Glutamatergic neuron (in vitro differentiated cells): ENCODE measurements at regions not wholly inside any gene's neighbourhood (a gene's known extent, or its start where the extent isn't known, plus 50 kb on each side); places are given as distances from the start of the nearest gene placed in this dataset.
"Not testable (repeated sequence)": the region's sequence is repeated elsewhere in the genome, so short reads cannot be mapped to it uniquely, and the experiment has no call there.

Experiments
- DNase-seq: peaks from one replicate; pipeline ENCODE4 v3.0.0; 2022
- H3K27ac Mint-ChIP-seq: one replicate; pipeline ENCODE4 v1.8.0; 2020; ENCODE audit warnings: mild to moderate bottlenecking, mixed read lengths, inconsistent platforms; ENCODE audit not compliant: unreplicated experiment
- H3K27me3 Mint-ChIP-seq: one replicate; pipeline ENCODE4 v1.8.0; 2020; ENCODE audit warnings: mild to moderate bottlenecking, moderate library complexity, mixed read lengths, inconsistent platforms; ENCODE audit not compliant: unreplicated experiment
- H3K36me3 Mint-ChIP-seq: one replicate; pipeline ENCODE4 v1.8.0; 2020; ENCODE audit warnings: mild to moderate bottlenecking, mixed read lengths, inconsistent platforms; ENCODE audit not compliant: unreplicated experiment
- H3K4me1 Mint-ChIP-seq: one replicate; pipeline ENCODE4 v1.8.0; 2020; ENCODE audit warnings: mild to moderate bottlenecking, low read depth, mixed read lengths, inconsistent platforms; ENCODE audit not compliant: unreplicated experiment
- H3K4me3 Mint-ChIP-seq: one replicate; pipeline ENCODE4 v1.8.0; 2020; ENCODE audit warnings: mild to moderate bottlenecking, mixed read lengths, inconsistent platforms; ENCODE audit not compliant: unreplicated experiment
- H3K9me3 Mint-ChIP-seq: one replicate; pipeline ENCODE4 v1.8.0; 2020; ENCODE audit warnings: mild to moderate bottlenecking, moderate library complexity, mixed read lengths, inconsistent platforms; ENCODE audit not compliant: unreplicated experiment
- TF ChIP-seq, protein P1 (sequence below): fragments of 200-600 bp; sonication (generic); IDR thresholded peaks from one replicate; pipeline ENCODE4 v1.5.0; 2021; ENCODE audit not compliant: partially characterized antibody, unreplicated experiment

- DNase-seq = no peak
- H3K27me3 Mint-ChIP-seq = no peaks in the 10 kb centered on the region
- H3K36me3 Mint-ChIP-seq = peaks cover 4% of the 10 kb centered on the region
- no peaks in the 10 kb centered on the region for H3K4me1 Mint-ChIP-seq
- H3K4me3 Mint-ChIP-seq = no peak overlapping the region
- H3K27ac Mint-ChIP-seq = no peak overlapping the region
- H3K9me3 Mint-ChIP-seq = no peaks in the 10 kb centered on the region
- TF ChIP-seq, protein P1, sequence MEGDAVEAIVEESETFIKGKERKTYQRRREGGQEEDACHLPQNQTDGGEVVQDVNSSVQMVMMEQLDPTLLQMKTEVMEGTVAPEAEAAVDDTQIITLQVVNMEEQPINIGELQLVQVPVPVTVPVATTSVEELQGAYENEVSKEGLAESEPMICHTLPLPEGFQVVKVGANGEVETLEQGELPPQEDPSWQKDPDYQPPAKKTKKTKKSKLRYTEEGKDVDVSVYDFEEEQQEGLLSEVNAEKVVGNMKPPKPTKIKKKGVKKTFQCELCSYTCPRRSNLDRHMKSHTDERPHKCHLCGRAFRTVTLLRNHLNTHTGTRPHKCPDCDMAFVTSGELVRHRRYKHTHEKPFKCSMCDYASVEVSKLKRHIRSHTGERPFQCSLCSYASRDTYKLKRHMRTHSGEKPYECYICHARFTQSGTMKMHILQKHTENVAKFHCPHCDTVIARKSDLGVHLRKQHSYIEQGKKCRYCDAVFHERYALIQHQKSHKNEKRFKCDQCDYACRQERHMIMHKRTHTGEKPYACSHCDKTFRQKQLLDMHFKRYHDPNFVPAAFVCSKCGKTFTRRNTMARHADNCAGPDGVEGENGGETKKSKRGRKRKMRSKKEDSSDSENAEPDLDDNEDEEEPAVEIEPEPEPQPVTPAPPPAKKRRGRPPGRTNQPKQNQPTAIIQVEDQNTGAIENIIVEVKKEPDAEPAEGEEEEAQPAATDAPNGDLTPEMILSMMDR = no peak
Measured at GRCh38 chr3:177657243-177657642, 460.0 kb upstream of the TBL1XR1 start.

DNA sequence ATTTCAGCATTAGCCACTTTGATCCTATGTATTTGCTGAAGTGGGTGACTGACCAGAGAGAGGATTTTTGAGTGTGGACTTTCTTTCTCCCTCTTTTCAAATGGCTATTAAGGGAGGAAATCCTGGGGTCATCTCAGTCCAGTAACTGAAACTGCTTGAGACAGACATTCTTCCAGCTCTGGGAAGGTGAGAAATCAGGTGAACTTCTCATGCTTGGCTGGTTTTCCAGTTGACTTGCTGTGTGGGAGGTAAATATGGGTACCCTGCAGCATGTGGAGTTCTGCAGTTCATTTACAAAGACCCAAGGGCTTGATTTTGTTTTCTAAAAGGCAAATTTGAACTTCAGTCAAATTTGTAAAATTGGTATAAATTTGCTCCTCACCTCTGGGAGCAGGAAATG, 461.1 kb upstream of the TBL1XR1 start:
- DNase-seq = no peak
- TF ChIP-seq, protein P1 = no peak

DNA sequence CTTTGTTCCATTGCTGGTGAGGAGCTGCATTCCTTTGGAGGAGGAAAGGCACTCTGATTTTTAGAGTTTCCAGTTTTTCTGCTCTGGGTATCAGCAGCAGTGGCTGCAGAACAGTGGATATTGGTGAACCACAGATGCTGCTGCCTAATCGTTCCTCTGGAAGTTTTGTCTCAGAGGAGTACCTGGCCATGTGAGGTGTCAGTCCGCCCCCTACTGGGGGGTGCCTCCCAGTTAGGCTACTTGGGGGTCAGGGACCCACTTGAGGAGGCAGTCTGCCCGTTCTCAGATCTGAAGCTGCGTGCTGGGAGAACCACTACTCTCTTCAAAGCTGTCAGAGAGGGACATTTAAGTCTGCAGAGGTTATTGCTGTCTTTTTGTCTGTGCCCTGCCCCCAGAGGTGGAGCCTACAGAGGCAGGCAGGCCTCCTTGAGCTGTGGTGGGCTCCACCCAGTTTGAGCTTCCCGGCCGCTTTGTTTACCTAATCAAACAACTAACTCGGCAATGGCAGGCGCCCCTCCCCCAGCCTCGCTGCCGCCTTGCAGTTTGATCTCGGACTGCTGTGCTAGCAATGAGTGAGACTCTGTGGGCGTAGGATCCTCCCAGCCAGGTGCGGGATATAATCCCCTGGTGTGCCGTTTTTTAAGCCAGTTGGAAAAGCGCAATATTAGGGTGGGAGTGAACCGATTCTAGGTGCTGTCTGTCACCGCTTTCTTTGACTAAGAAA, 467.3 kb upstream of the TBL1XR1 start:
- DNase-seq, H3K9me3 Mint-ChIP-seq, H3K4me3 Mint-ChIP-seq, H3K27ac Mint-ChIP-seq, H3K36me3 Mint-ChIP-seq, H3K27me3 Mint-ChIP-seq, H3K4me1 Mint-ChIP-seq: not testable (repeated sequence)

More for the DNA sequence above, 461.1 kb upstream of the TBL1XR1 start:
- Mint-ChIP-seq H3K27ac (no peak overlapping the region), H3K4me1 (no peaks in the 10 kb centered on the region), H3K4me3 (no peak overlapping the region), H3K27me3 (no peaks in the 10 kb centered on the region), H3K9me3 (no peaks in the 10 kb centered on the region), H3K36me3 (peaks cover 4% of the 10 kb centered on the region)

DNA sequence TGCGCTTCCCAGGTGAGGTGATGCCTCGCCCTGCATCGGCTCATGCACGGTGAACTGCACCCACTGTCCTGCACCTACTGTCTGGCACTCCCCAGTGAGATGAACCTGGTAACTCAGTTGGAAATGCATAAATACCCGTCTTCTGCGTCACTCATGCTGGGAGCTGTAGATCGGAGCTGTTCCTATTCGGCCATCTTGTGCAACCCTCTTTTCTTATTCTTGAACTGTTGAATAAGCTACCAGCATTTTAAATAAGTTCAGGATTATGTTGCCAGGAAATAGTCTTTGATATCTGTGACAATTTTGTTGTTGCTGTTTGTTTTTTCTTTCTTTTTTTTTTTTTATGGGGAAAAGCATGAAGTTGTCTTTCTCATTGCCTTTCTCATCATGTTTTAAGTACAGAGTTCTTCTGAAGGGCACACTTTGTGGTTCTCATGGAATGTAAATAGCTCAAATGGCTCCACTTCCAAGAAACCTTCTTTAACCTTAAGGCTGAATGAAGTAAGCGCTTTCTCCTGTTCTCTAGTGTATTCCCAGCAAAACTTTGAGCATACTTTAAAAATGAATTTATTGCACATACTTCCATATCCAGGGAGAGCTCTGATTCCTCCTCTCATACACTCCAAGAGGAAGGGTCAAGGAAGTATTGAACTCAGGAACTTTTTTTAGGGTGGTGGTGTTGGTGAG, 468.0 kb upstream of the TBL1XR1 start:
- H3K9me3 Mint-ChIP-seq = peaks cover 4% of the 10 kb centered on the region
- H3K4me1 Mint-ChIP-seq = no peaks in the 10 kb centered on the region
- DNase-seq = no peak
- H3K4me3 Mint-ChIP-seq = no peak overlapping the region
- no peaks in the 10 kb centered on the region for H3K36me3 Mint-ChIP-seq
- no peak overlapping the region for H3K27ac Mint-ChIP-seq
- H3K27me3 Mint-ChIP-seq = peaks cover 2% of the 10 kb centered on the region
- TF ChIP-seq, protein P1 = no peak

DNA sequence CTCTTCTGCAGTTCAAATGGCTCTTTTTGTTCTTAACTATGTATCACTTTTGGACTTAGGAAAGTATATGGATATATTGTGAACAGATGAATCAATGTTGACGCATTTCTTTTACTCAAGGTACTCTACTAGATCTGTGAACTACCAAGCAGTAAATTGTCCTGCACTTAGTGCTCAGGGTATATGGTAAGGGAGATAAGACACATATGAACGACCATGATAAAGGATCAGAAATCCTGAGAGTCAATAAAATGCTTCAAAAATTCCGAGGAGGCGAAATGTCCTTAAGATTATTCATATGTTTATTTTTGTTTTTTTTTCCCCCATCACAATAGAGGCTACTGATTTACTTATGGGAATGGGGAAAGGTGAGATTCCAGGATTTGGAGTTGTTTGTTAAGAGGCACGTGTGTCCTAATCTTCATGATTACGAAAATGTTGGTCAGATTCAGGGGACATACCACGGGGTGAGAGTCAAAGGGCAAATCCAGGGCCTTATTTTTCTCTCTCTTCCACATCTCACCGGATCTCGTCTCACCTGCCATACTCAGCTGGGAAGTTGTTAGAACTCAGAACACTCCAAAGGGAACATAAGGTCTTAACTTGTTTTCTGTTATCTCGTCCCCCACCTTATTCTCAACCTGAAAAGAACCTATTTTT, 475.1 kb upstream of the TBL1XR1 start:
- Mint-ChIP-seq H3K27ac (no peak overlapping the region), H3K9me3 (no peaks in the 10 kb centered on the region), H3K4me1 (peaks cover 4% of the 10 kb centered on the region), H3K36me3 (no peaks in the 10 kb centered on the region), H3K27me3 (peaks cover 2% of the 10 kb centered on the region), H3K4me3 (no peak overlapping the region)
- no peak for DNase-seq
- TF ChIP-seq, protein P1 = no peak
